ENCODE measurements at regions not wholly inside any gene's neighbourhood (a gene's known extent, or its start where the extent isn't known, plus 50 kb on each side); places are given as distances from the start of the nearest gene placed in this dataset.
"Not testable (repeated sequence)": the region's sequence is repeated elsewhere in the genome, so short reads cannot be mapped to it uniquely, and the experiment has no call there.

DNA sequence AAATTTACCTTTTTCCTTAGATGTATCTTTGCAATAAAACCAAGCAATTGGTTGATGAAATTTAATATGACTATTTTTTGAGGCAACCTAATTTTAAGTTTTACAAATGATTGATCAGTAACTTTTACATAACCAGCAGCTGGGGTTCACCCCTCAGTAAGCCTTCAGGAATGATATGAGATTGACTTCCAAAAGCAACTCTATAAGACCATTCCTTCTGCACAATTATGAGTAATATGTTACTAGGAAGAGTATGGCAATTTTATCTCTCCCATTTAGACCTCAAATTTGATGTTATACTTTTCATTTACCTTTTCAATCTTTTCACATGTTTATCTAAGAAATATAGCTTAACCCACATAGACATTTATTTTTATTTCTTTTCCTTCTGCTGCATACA lies 1546.3 kb downstream of the HACE1 start:
- Histone ChIP-seq H3K9ac (ENCODE audit: low read length) (no peak overlapping the region), H2AFZ (ENCODE audit: low read depth, low read length) (no peak overlapping the region), H3K79me2 (replicated peaks; ENCODE audit: insufficient read depth, low read length) (no peaks in the 10 kb centered on the region), H3F3A (ENCODE audit: insufficient read depth, low read length, poor library complexity, severe bottlenecking) (no peaks in the 10 kb centered on the region), H4K20me1 (ENCODE audit: insufficient read depth) (no peaks in the 10 kb centered on the region), H3K4me2 (ENCODE audit: low read length) (no peak overlapping the region), H3K36me3 (ENCODE audit: insufficient read depth, low read length) (no peaks in the 10 kb centered on the region), H3K4me3 (ENCODE audit: low read length) (no peak overlapping the region), H3K27ac (ENCODE audit: low read length) (no peak overlapping the region), H3K9me2 (ENCODE audit: insufficient read depth, low read length) (no peaks in the 10 kb centered on the region), H3K9me3 (ENCODE audit: low read length) (no peaks in the 10 kb centered on the region), H3K27me3 (ENCODE audit: insufficient read depth, low read depth, low read length) (no peaks in the 10 kb centered on the region)
- TF ChIP-seq, protein P1, sequence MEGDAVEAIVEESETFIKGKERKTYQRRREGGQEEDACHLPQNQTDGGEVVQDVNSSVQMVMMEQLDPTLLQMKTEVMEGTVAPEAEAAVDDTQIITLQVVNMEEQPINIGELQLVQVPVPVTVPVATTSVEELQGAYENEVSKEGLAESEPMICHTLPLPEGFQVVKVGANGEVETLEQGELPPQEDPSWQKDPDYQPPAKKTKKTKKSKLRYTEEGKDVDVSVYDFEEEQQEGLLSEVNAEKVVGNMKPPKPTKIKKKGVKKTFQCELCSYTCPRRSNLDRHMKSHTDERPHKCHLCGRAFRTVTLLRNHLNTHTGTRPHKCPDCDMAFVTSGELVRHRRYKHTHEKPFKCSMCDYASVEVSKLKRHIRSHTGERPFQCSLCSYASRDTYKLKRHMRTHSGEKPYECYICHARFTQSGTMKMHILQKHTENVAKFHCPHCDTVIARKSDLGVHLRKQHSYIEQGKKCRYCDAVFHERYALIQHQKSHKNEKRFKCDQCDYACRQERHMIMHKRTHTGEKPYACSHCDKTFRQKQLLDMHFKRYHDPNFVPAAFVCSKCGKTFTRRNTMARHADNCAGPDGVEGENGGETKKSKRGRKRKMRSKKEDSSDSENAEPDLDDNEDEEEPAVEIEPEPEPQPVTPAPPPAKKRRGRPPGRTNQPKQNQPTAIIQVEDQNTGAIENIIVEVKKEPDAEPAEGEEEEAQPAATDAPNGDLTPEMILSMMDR (IDR thresholded peaks at IDR 0.05; ENCODE audit: poor library complexity, severe bottlenecking) = no peak
- TF ChIP-seq TAF1 (IDR thresholded peaks at IDR 0.05; ENCODE audit: low read depth) (no peak), RAD21 (conservative IDR thresholded peaks at IDR 0.05) (no peak), MXI1 (conservative IDR thresholded peaks at IDR 0.05; ENCODE audit: poor library complexity, severe bottlenecking) (no peak), SMC3 (conservative IDR thresholded peaks at IDR 0.05; ENCODE audit: poor library complexity) (no peak), REST (IDR thresholded peaks at IDR 0.05; ENCODE audit: borderline replicate concordance) (no peak), EZH2 (IDR thresholded peaks at IDR 0.05; ENCODE audit: borderline replicate concordance, insufficient read depth, low read length, poor library complexity, severe bottlenecking) (no peak), EP300 (conservative IDR thresholded peaks at IDR 0.05; ENCODE audit: poor library complexity, severe bottlenecking) (no peak), POLR2AphosphoS5 (IDR thresholded peaks at IDR 0.05) (no peak)

DNA sequence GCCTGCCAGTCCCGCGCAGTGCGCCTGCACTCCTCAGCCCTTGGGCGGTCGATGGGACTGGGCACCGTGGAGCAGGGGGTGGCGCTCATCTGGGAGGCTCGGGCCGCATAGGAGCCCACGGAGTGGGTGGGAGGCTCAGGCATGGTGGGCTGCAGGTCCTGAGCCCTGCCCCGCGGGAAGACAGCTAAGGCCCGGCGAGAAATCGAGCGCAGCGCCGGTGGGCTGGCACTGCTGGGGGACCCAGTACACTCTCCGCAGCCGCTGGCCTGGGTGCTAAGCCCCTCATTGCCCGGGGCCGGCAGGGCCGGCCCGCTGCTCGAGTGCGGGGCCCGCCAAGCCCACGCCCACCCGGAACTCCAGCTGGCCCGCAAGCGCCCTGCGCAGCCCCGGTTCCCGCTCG lies 1565.3 kb downstream of the HACE1 start:
- H3F3A ChIP-seq (ENCODE audit: insufficient read depth, low read length, poor library complexity, severe bottlenecking); H3K9me2 ChIP-seq (ENCODE audit: insufficient read depth, low read length); H3K79me2 ChIP-seq (replicated peaks; ENCODE audit: insufficient read depth, low read length); H4K20me1 ChIP-seq (ENCODE audit: insufficient read depth); H3K27ac ChIP-seq (ENCODE audit: low read length); H3K9me3 ChIP-seq (ENCODE audit: low read length); H3K36me3 ChIP-seq (ENCODE audit: insufficient read depth, low read length); H3K4me2 ChIP-seq (ENCODE audit: low read length); H3K4me3 ChIP-seq (ENCODE audit: low read length); H3K9ac ChIP-seq (ENCODE audit: low read length); H2AFZ ChIP-seq (ENCODE audit: low read depth, low read length); H3K27me3 ChIP-seq (ENCODE audit: insufficient read depth, low read depth, low read length): not testable (repeated sequence)

GRCh38 chr6:103284835-103285234 lies 1574.9 kb downstream of the HACE1 start:
- H4K20me1 ChIP-seq (ENCODE audit: insufficient read depth) = no peaks in the 10 kb centered on the region
- no peaks in the 10 kb centered on the region for H3K36me3 ChIP-seq (ENCODE audit: insufficient read depth, low read length)
- H3K9me3 ChIP-seq (ENCODE audit: low read length) = no peaks in the 10 kb centered on the region
- no peaks in the 10 kb centered on the region for H3K79me2 ChIP-seq (replicated peaks; ENCODE audit: insufficient read depth, low read length)
- no peaks in the 10 kb centered on the region for H3K27me3 ChIP-seq (ENCODE audit: insufficient read depth, low read depth, low read length)
- H3F3A ChIP-seq (ENCODE audit: insufficient read depth, low read length, poor library complexity, severe bottlenecking) = no peaks in the 10 kb centered on the region
- no peak overlapping the region for H3K4me3 ChIP-seq (ENCODE audit: low read length)
- H2AFZ ChIP-seq (ENCODE audit: low read depth, low read length) = no peak overlapping the region
- no peak overlapping the region for H3K4me2 ChIP-seq (ENCODE audit: low read length)
- H3K9me2 ChIP-seq (ENCODE audit: insufficient read depth, low read length) = no peaks in the 10 kb centered on the region
- H3K9ac ChIP-seq (ENCODE audit: low read length) = no peak overlapping the region
- H3K27ac ChIP-seq (ENCODE audit: low read length) = no peak overlapping the region
- TF ChIP-seq SMC3 (conservative IDR thresholded peaks at IDR 0.05; ENCODE audit: poor library complexity) (no peak), EZH2 (IDR thresholded peaks at IDR 0.05; ENCODE audit: borderline replicate concordance, insufficient read depth, low read length, poor library complexity, severe bottlenecking) (no peak), RAD21 (conservative IDR thresholded peaks at IDR 0.05) (no peak), TAF1 (IDR thresholded peaks at IDR 0.05; ENCODE audit: low read depth) (no peak), EP300 (conservative IDR thresholded peaks at IDR 0.05; ENCODE audit: poor library complexity, severe bottlenecking) (no peak), POLR2AphosphoS5 (IDR thresholded peaks at IDR 0.05) (no peak), MXI1 (conservative IDR thresholded peaks at IDR 0.05; ENCODE audit: poor library complexity, severe bottlenecking) (no peak), REST (IDR thresholded peaks at IDR 0.05; ENCODE audit: borderline replicate concordance) (no peak)
- TF ChIP-seq, protein P1 (IDR thresholded peaks at IDR 0.05; ENCODE audit: poor library complexity, severe bottlenecking) = no peak
